Heart right ventricle (tissue), 16 donors: ENCODE measurements at regions not wholly inside any gene's neighbourhood (a gene's known extent, or its start where the extent isn't known, plus 50 kb on each side); places are given as distances from the start of the nearest gene placed in this dataset.
"Not testable (repeated sequence)": the region's sequence is repeated elsewhere in the genome, so short reads cannot be mapped to it uniquely, and the experiment has no call there.

ENCODE experiments used
- ATAC-seq, 8 donors: fragments of 200-7000 bp; cut with Tn5 transposase; one replicate each; pipeline ENCODE4 v1.9.1; 2020; ENCODE audit warnings: mild to moderate bottlenecking in 8 of 8, moderate library complexity in 8 of 8, moderate number of reproducible peaks in 1 of 8
- DNase-seq, 2 donors: peaks; one replicate each; pipeline ENCODE4 v3.0.0-alpha.2; 2020
- H3K27ac ChIP-seq, 10 donors: fragments of 200-600 bp; sonication (generic) in 2 of 10; one replicate each; pipeline versions ENCODE4 v1.5.0 to v1.8.0; 2020 to 2022; ENCODE audit warnings: mild to moderate bottlenecking in 3 of 10
- H3K27me3 ChIP-seq, 7 donors: fragments of 200-600 bp; one replicate each; pipeline ENCODE4 v1.8.0; 2021 to 2022; ENCODE audit warnings: mild to moderate bottlenecking in 2 of 7
- H3K36me3 ChIP-seq, 9 donors: fragments of 200-600 bp; sonication (generic) in 1 of 9; one replicate each; pipeline versions ENCODE4 v1.5.0 to v1.8.0; 2020 to 2022; ENCODE audit warnings: mild to moderate bottlenecking in 2 of 9
- H3K4me1 ChIP-seq, 9 donors: fragments of 200-600 bp; sonication (generic) in 1 of 9; one replicate each; pipeline versions ENCODE4 v1.5.0 to v1.8.0; 2020 to 2022; ENCODE audit warnings: mild to moderate bottlenecking in 4 of 9
- H3K4me3 ChIP-seq, 10 donors: fragments of 200-600 bp; sonication (generic) in 2 of 10; one replicate each; pipeline versions ENCODE4 v1.5.0 to v1.8.0; 2020 to 2022; ENCODE audit warnings: mild to moderate bottlenecking in 7 of 10, moderate library complexity in 2 of 10
- H3K9me3 ChIP-seq, 11 donors: fragments of 200-600 bp in 10 of 11; sonication (generic) in 2 of 11; one replicate each; pipeline versions ENCODE4 v1.5.0 to v1.8.0; 2013 to 2022; ENCODE audit warnings: mild to moderate bottlenecking in 2 of 11, control low read depth in 1 of 11, moderate library complexity in 1 of 11
- CTCF ChIP-seq, 9 donors: fragments of 200-600 bp; sonication (generic) in 2 of 9; IDR thresholded peaks; one replicate each; pipeline versions ENCODE4 v1.5.0 to v1.8.0; 2021 to 2022; ENCODE audit warnings: antibody characterized with exemption in 9 of 9, mild to moderate bottlenecking in 5 of 9, moderate library complexity in 1 of 9
- WGBS, 2 donors: extraction: QIAGEN DNeasy Blood & Tissue Kit; methylation state at CpG; one replicate each; pipeline ENCODE4 v1.1.7; 2013; ENCODE audit warnings: inconsistent platforms in 1 of 2; 5-methylcytosine and 5-hydroxymethylcytosine counted together
- intact Hi-C, 10 donors: fragments of 100-400 bp; cut with DNase I; formaldehyde crosslinking; loops; one replicate each; pipeline versions ENCODE4 v1.11.1 to v1.14.2; 2022
- donor health status: Arrhythmogenic right ventricular cardiomyopathy.
- donor health status: ischemic (EF 13 %, LVEDD 7.1; RV severe dilation, severe dysfunction).
- donor health status: healthy with polysubstance abuse.
- donor health status: DM: no; HTN: yes; CAD: no.
- donor health status: DM: no; HTN: no; CAD: no.
- donor health status: ischemic (EF 25% LVEDD 6.9; RV normal size, moderate dysfunction).
- donor health status: ischemic (EF 25% LVEDD 5.7; RV mildly dilated, moderate dysfunction).
- donor health status: healthy.
- donor health status: DM: yes; HTN: yes; CAD: no.
- donor health status: Ischemic cardiomyopathy.
- donor health status: ischemic (EF 35%, LVEDD 5.7; RV mildly dilated, moderate dysfunction).
- donor health status: nonischemic (EF 11% LVEDD 7.7; RV severe dilation, severe dysfunction).
- donor health status: DM: yes; HTN: yes; CAD: no.
- donor health status: PGD.
- donor health status: ischemic (EF 29% LVEDD 5.4; RV normal size, mild dysfunction).
- donor health status: nonischemic (EF 23%, LVEDD 6.1; RV moderate dilation, normal function).

GRCh38 chr2:7094231-7094741 lies 177.1 kb downstream of the RNF144A start:
- WGBS, 2 donors: 71 to 72% methylated on average over 12 of the region's 12 CpGs
- no peaks in the 10 kb centered on the region for H3K9me3 ChIP-seq
- no peaks in the 10 kb centered on the region for H3K27me3 ChIP-seq
- ATAC-seq (no peak), DNase-seq (no peak)
- H3K36me3 ChIP-seq: no peaks in the 10 kb centered on the region
- H3K4me3 ChIP-seq: no peak overlapping the region
- H3K4me1 ChIP-seq: peaks cover 0 to 9% (median 3%) of the 10 kb centered on the region in 9 donors
- H3K27ac ChIP-seq: no peak overlapping the region
- TF ChIP-seq CTCF (IDR thresholded peaks at IDR 0.05): no peak
- intact Hi-C loops: loop anchor here in 2 of 10 donors (10.0 kb wide), 1 partner anchor 1591 kb away; the partner anchor contains the start of gene ID2 (in 2 of the 2)

- H3K9me3 ChIP-seq: no peaks in the 10 kb centered on the region
- H3K4me3 ChIP-seq: no peak overlapping the region
- ATAC-seq: peak in 7 of 8 donors; percentile 9 to 58 (median 24)
- H3K27ac ChIP-seq: no peak overlapping the region
- intact Hi-C loops: loop anchor here in 4 of 10 donors (5.0 to 10.0 kb wide), 2 partner anchors 1588 to 1590 kb away; partner anchors contain the start of gene ID2 (in 2 of the 4)
- H3K27me3 ChIP-seq: no peaks in the 10 kb centered on the region
- H3K4me1 ChIP-seq: peaks cover 0 to 9% (median 3%) of the 10 kb centered on the region in 9 donors
- TF ChIP-seq CTCF (IDR thresholded peaks at IDR 0.05): no peak
- H3K36me3 ChIP-seq: no peaks in the 10 kb centered on the region
- no peak for DNase-seq
- 81 to 82% methylated on average over 20 of the region's 20 CpGs for WGBS, 2 donors
These were observed 179.6 kb downstream of the RNF144A start for GRCh38 chr2:7096726-7097352.

- intact Hi-C loops: loop anchor here in 4 of 10 donors (5.0 to 10.0 kb wide), 2 partner anchors 1587 to 1590 kb away; partner anchors contain the start of gene ID2 (in 2 of the 4)
- no peaks in the 10 kb centered on the region for H3K9me3 ChIP-seq
- H3K27ac ChIP-seq: no peak overlapping the region
- H3K4me1 ChIP-seq: peaks cover 0 to 9% (median 3%) of the 10 kb centered on the region in 9 donors
- 2 to 3% methylated on average over 18 of the region's 18 CpGs for WGBS, 2 donors
- TF ChIP-seq CTCF (IDR thresholded peaks at IDR 0.05): peak; percentile 95 to 99 (median 99)
- H3K36me3 ChIP-seq: no peaks in the 10 kb centered on the region
- H3K27me3 ChIP-seq: no peaks in the 10 kb centered on the region
- ATAC-seq: peak; percentile 83 to 95 (median 90)
- peak; percentile 64 to 77 for DNase-seq
- peak overlapping the region in 2 of 10 donors; percentile 4 to 38 for H3K4me3 ChIP-seq
These were observed 180.2 kb downstream of the RNF144A start for GRCh38 chr2:7097353-7097895.

- H3K36me3 ChIP-seq: no peaks in the 10 kb centered on the region
- H3K4me3 ChIP-seq: no peak overlapping the region
- H3K27me3 ChIP-seq: no peaks in the 10 kb centered on the region
- 83 to 87% methylated on average over 4 of the region's 4 CpGs for WGBS, 2 donors
- TF ChIP-seq CTCF (IDR thresholded peaks at IDR 0.05): no peak
- intact Hi-C loops: loop anchor here in 4 of 10 donors (5.0 to 10.0 kb wide), 2 partner anchors 1586 to 1588 kb away; partner anchors contain the start of gene ID2 (in 2 of the 4)
- ATAC-seq: no peak
- no peak for DNase-seq
- H3K27ac ChIP-seq: no peak overlapping the region
- peaks cover 0 to 9% (median 3%) of the 10 kb centered on the region in 9 donors for H3K4me1 ChIP-seq
- H3K9me3 ChIP-seq: no peaks in the 10 kb centered on the region
These were observed 181.6 kb downstream of the RNF144A start for GRCh38 chr2:7098816-7099215.

GRCh38 chr2:7099687-7100086 lies 182.5 kb downstream of the RNF144A start:
- not testable (repeated sequence) for ATAC-seq, H3K27ac ChIP-seq, H3K4me3 ChIP-seq, H3K36me3 ChIP-seq, H3K9me3 ChIP-seq, H3K4me1 ChIP-seq, H3K27me3 ChIP-seq, DNase-seq
- intact Hi-C loops: loop anchor here in 4 of 10 donors (5.0 to 10.0 kb wide), 2 partner anchors 1585 to 1588 kb away; partner anchors contain the start of gene ID2 (in 2 of the 4)
- WGBS, 2 donors: 84 to 85% methylated on average over 4 of the region's 4 CpGs
